NOMO-1 (cell line): ENCODE measurements at regions not wholly inside any gene's neighbourhood (a gene's known extent, or its start where the extent isn't known, plus 50 kb on each side); places are given as distances from the start of the nearest gene placed in this dataset.
A peak's percentile ranks its signal among the peaks of the same experiment; 100 is the strongest.
"Not testable (repeated sequence)": the region's sequence is repeated elsewhere in the genome, so short reads cannot be mapped to it uniquely, and the experiment has no call there.

ENCODE experiments used
- DNase-seq, 2 experiments: peaks; one replicate each; lab custom pipeline; 2025; ENCODE audit not compliant: unreplicated experiment in 2 of 2; lab: John Stamatoyannopoulos, UW

DNA sequence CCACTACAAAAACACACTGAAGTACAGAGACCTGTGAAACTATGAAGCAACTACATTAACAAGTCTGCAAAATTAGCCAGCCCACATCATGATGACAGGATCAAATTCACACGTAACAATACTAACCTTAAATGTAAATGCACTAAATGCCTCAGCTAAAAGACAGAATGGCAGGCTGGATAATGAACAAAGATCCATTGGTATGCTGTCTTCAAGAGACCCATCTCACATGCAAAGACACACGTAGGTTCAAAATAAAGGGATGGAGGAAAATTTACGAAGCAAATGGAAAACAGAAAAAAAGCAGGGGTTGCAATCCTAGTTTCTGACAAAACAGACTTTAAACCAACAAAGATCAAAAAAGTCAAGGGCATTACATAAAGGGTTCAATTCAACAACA is 120.1 kb upstream of the OSTN start:
- DNase-seq: not testable (repeated sequence)

GRCh38 chr3:191076903-191077552 is 122.0 kb upstream of the OSTN start:
- DNase-seq: no peak

DNA sequence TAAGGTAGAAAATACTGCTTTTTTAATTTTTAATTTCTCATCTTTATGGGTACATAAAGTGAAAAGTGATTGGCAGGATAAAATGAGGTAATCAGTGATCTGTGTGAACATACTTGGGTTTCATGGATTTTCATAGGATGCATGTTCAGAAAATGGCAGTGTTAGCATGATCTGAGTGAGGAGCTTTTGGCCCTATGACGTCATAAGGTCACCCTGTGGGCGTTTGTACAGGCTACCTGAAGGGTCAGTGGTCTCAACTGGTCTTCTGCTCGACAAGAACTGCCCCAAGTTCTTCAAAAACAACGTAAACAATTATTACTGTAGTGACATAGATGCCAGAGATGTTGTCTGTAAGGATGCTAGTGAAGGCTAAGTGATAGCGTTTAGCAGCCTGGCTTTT is 124.5 kb upstream of the OSTN start:
- DNase-seq: no peak

GRCh38 chr3:191070762-191071403 is 128.2 kb upstream of the OSTN start:
- no peak for DNase-seq

DNA sequence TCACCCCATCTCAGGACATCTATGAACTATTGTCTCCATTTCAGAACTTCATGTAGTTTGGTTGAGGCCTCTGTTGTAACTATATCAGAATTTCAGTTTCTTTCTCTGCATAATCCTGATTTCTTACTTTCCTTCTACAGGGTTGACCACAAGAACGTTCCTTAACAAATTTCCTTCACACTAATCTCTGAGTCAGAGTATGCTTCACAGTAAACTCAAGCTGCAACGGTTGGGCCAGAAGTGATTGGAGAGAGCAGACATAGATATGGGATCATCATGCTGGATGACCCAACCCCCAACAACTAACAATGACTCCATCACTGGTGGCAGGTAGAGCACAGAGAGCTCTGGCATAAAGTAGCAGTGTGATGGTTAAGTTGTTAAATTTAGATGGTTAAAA is 128.8 kb upstream of the OSTN start:
- DNase-seq: no peak

DNA sequence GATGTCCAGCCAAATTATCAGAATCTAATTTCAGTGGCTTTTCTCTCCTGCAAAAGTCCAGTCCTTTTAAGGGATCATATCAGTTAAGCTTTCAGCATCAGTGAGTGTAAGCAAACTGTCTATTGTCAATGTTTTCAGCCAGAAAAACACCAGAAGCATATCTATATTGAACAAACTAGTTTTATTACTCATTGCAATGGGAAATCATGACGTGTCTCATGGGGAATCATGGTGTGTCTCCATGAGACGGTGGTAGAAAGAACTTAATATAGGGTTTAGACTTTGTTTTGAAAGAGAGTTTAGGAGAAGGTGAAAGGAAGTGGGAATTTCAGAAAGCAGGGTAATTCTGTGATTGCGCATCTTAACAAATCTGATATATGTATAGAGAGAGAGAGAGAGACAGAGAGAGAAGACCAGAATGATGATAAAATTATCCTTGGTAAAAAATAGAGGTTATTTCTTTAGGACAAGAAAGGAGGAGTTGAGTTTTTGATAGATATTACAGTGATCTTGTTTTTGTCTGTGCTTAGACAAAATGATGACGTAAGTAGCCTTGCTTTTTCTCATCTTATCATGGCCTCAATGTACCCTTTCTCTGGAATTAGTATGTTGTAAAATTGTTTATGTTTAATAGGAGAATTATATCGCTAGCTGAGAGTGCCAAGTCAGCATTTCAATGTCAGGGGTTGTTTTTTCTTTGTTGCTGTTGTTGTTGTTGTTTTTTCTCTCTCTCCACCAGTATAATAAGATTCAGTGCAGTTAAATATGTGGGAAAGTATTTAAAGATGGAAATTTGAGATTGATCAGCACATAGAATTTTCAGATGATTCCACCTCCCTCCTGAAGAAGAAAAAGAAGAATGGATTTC is 129.9 kb upstream of the OSTN start:
- DNase-seq: no peak

GRCh38 chr3:191066669-191067068 is 132.4 kb upstream of the OSTN start:
- DNase-seq: no peak

GRCh38 chr3:191065181-191065805 is 133.7 kb upstream of the OSTN start:
- no peak for DNase-seq

DNA sequence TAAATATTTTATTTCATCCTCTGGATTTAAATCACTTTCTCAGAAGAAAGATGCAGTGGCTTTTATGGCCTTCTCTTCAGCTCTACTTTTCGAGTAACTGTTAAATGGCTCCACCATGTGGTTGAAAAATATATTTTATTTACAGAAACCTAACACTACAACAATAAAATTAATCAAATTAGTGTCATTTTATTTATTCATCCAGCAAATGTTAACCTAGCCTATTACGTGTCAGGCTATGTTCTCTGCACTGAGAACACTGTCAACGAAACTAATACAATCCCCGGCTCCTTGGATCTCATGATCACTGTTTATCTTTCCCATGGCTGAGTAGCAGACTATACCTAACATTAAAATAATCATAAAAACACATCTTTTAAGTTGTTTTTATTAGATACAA is 148.0 kb upstream of the OSTN start:
- DNase-seq: peak in 1 of 2 experiments; percentile 34

DNA sequence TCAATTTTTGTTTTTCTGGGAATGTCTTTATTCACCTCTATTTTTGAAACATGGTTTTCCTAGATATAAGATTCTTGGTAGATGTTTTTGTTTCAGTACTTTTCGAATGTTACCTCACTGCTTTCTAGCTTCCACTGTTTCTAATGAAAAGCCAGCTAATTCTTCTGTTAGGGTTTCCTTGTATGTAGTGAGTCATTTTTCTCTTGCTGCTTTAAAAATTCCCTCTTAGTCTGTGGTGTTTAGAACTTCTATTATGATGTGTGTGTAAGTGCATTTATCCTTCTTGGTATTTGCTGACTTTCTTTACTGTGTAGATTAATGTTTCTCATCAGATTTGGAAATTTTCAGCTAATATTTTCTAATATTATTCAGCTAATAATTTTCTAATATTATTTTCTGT is 151.1 kb upstream of the OSTN start:
- DNase-seq: no peak

DNA sequence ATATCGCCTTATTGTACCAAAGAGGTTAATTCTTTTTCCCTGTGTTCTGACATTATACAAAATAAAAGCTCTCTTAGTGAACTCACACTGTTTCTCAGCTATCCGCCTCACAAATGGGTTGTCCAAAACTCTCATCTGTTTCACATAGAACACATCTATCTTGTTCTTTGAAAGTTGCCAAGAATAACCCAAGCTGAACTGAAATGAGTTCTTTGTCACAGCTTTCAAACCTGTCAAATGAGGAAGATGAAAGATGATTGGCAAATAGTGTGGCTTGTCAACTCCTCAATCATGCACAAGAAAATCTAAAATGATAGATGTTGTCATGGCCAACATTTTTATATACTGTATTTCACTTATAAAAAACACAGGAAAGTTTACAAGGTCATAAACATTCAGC is 168.1 kb upstream of the OSTN start:
- no peak for DNase-seq

GRCh38 chr3:191030491-191030890 is 168.0 kb upstream of the GMNC start:
- DNase-seq: no peak

DNA sequence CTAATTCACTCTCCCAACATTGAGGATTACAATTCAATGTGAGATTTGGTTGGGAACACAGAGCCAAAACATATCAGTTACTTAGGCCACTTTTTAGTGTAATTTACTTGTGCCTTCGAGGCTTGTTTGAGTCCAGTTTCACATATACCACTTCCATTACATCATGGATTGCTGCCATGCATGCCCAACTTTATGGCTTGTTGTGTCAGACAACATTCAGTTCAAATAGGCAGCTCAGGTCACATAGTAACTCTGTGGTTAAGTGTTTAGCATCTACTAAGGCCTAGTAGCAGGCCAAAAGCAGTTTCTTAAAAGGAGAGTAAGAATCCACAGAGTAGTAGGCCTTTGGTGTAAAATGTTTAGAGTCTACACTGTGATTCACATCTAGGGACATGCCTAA is 164.3 kb upstream of the GMNC start:
- DNase-seq: no peak

GRCh38 chr3:191020730-191021396 is 158.4 kb upstream of the GMNC start:
- no peak for DNase-seq

- no peak for DNase-seq
Measured at GRCh38 chr3:191019855-191020254, 157.4 kb upstream of the GMNC start.

GRCh38 chr3:191015960-191016359 is 153.5 kb upstream of the GMNC start:
- DNase-seq: not testable (repeated sequence)

GRCh38 chr3:191008074-191008473 is 145.6 kb upstream of the GMNC start:
- DNase-seq: no peak

GRCh38 chr3:191005790-191006189 is 143.3 kb upstream of the GMNC start:
- DNase-seq: no peak

DNA sequence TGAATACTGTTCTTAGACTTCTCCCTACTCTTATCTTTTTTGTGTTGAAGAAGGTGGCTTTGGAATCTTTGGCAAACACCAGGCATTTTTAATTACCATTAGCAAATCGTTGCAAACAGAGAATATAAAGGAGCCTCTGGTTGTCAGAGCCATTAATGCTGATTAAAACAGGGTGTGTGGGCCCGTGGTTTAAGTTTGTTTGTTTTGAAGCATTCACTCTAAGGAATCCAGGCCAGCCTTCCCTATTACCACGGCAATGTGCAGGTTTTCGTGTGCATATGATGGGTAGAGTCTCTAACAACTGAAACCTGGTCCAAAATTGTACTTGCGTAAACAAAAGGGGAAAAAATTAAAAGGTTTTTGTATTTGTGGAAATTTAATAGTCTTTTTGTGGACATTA is 141.2 kb upstream of the GMNC start:
- DNase-seq: no peak

- DNase-seq: no peak
Measured at GRCh38 chr3:190996181-190996775, 133.8 kb upstream of the GMNC start.
